Stimulated activated CD4-positive, alpha-beta T cell treated with anti-CD3 and anti-CD28 coated beads, Interleukin-15, amount 100 ng/mL, for 48 hours (primary cell): ENCODE measurements at regions not wholly inside any gene's neighbourhood (a gene's known extent, or its start where the extent isn't known, plus 50 kb on each side); places are given as distances from the start of the nearest gene placed in this dataset.
"Not testable (repeated sequence)": the region's sequence is repeated elsewhere in the genome, so short reads cannot be mapped to it uniquely, and the experiment has no call there.

Source experiments
- DNase-seq, 2 donors: peaks; one replicate each; pipeline ENCODE4 v3.0.0-alpha.2; 2020; ENCODE audit warnings: low read depth in 2 of 2

GRCh38 chr13:28607187-28607955 is 51.6 kb upstream of the POMP start:
- DNase-seq: no peak

GRCh38 chr13:28606466-28606865 is 52.5 kb upstream of the POMP start:
- no peak for DNase-seq

GRCh38 chr13:28605147-28605546 is 53.8 kb upstream of the POMP start:
- DNase-seq: not testable (repeated sequence)

- DNase-seq: no peak
Measured at GRCh38 chr13:28603043-28603664, 55.8 kb upstream of the POMP start.

GRCh38 chr13:28602580-28602979 is 56.4 kb upstream of the POMP start:
- DNase-seq: no peak

- DNase-seq: no peak
Measured at GRCh38 chr13:28601581-28601980, 57.3 kb upstream of the POMP start.

- no peak for DNase-seq
Measured at GRCh38 chr13:28597641-28598040, 61.3 kb upstream of the POMP start.

- DNase-seq: no peak
Measured at GRCh38 chr13:28590461-28590860, 68.5 kb upstream of the POMP start.

GRCh38 chr13:28588296-28588695 is 70.6 kb upstream of the POMP start:
- DNase-seq: no peak

GRCh38 chr13:28587174-28587540 is 71.8 kb upstream of the POMP start:
- DNase-seq: no peak

- no peak for DNase-seq
Measured at GRCh38 chr13:28586439-28587173, 72.3 kb upstream of the POMP start.

GRCh38 chr13:28585561-28585960 is 73.4 kb upstream of the POMP start:
- DNase-seq: no peak

GRCh38 chr13:28584873-28585381 is 74.0 kb upstream of the POMP start:
- no peak for DNase-seq

- DNase-seq: no peak
Measured at GRCh38 chr13:28583651-28584091, 75.3 kb upstream of the POMP start.

GRCh38 chr13:28582892-28583240 is 76.1 kb upstream of the POMP start:
- DNase-seq: no peak

GRCh38 chr13:28582225-28582891 is 76.6 kb upstream of the POMP start:
- DNase-seq: peak; percentile 9 to 14

- no peak for DNase-seq
Measured at GRCh38 chr13:28581451-28581850, 77.5 kb upstream of the POMP start.

GRCh38 chr13:28579736-28580135 is 79.2 kb upstream of the POMP start:
- no peak for DNase-seq

GRCh38 chr13:28579322-28579721 is 79.6 kb upstream of the POMP start:
- DNase-seq: no peak

GRCh38 chr13:28576067-28576466 is 81.1 kb upstream of the FLT1 start:
- no peak for DNase-seq

- no peak for DNase-seq
Measured at GRCh38 chr13:28575200-28575599, 80.3 kb upstream of the FLT1 start.

GRCh38 chr13:28574617-28575142 is 79.8 kb upstream of the FLT1 start:
- peak; percentile 30 to 56 for DNase-seq
